Endothelial cell of umbilical vein (primary cell): ENCODE measurements at regions not wholly inside any gene's neighbourhood (a gene's known extent, or its start where the extent isn't known, plus 50 kb on each side); places are given as distances from the start of the nearest gene placed in this dataset.

ENCODE experiments used
- EZH2 ChIP-seq: IDR thresholded peaks from 2 replicates; pipeline ENCODE4 v1.6.1; 2012; ENCODE audit warnings: borderline replicate concordance, low read depth, mild to moderate bottlenecking, moderate library complexity, low read length, inconsistent platforms; ENCODE audit not compliant: severe bottlenecking
- GATA2 ChIP-seq: IDR thresholded peaks from 2 replicates; pipeline ENCODE4 v1.7.0; 2011; ENCODE audit warnings: low read depth, mild to moderate bottlenecking, moderate library complexity, mixed read lengths, low read length; ENCODE audit not compliant: insufficient read length, insufficient read depth
- POLR2A ChIP-seq: IDR thresholded peaks from 2 replicates; pipeline ENCODE4 v1.6.1; 2012; ENCODE audit warnings: low read depth, mild to moderate bottlenecking, control low read depth, low read length
- POLR2AphosphoS5 ChIP-seq: IDR thresholded peaks from 2 replicates; pipeline ENCODE4 v1.6.1; 2012; ENCODE audit warnings: low read depth, mild to moderate bottlenecking, control low read depth, low read length, moderate library complexity; ENCODE audit not compliant: insufficient read depth
- TF ChIP-seq, protein P1 (sequence below), 2 donors: IDR thresholded peaks; 1 replicate in 1 of 2; 2 replicates in 1 of 2; pipeline ENCODE4 v1.5.1; 2011; ENCODE audit warnings: low read length in 2 of 2, mild to moderate bottlenecking in 2 of 2, moderate library complexity in 2 of 2, control low read depth in 1 of 2, inconsistent platforms in 1 of 2, low read depth in 1 of 2; ENCODE audit not compliant: insufficient read depth in 1 of 2; ENCODE audit errors: extremely low read depth in 1 of 2

GRCh38 chr2:188845692-188846091, 128.5 kb upstream of the COL3A1 start:
- TF ChIP-seq, protein P1, sequence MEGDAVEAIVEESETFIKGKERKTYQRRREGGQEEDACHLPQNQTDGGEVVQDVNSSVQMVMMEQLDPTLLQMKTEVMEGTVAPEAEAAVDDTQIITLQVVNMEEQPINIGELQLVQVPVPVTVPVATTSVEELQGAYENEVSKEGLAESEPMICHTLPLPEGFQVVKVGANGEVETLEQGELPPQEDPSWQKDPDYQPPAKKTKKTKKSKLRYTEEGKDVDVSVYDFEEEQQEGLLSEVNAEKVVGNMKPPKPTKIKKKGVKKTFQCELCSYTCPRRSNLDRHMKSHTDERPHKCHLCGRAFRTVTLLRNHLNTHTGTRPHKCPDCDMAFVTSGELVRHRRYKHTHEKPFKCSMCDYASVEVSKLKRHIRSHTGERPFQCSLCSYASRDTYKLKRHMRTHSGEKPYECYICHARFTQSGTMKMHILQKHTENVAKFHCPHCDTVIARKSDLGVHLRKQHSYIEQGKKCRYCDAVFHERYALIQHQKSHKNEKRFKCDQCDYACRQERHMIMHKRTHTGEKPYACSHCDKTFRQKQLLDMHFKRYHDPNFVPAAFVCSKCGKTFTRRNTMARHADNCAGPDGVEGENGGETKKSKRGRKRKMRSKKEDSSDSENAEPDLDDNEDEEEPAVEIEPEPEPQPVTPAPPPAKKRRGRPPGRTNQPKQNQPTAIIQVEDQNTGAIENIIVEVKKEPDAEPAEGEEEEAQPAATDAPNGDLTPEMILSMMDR (IDR thresholded peaks at IDR 0.05; ENCODE audit: extremely low read depth in 1 of 2, insufficient read depth in 1 of 2, low read depth in 1 of 2, low read length in 2 of 2), result no peak
- TF ChIP-seq POLR2A (no peak), EZH2 (no peak), GATA2 (no peak), POLR2AphosphoS5 (no peak)
